HepG2 (cell line): ENCODE measurements at regions not wholly inside any gene's neighbourhood (a gene's known extent, or its start where the extent isn't known, plus 50 kb on each side); places are given as distances from the start of the nearest gene placed in this dataset.
A peak's percentile ranks its signal among the peaks of the same experiment; 100 is the strongest.

Experiments
- ATAC-seq: fragments of 200-7000 bp; cut with Tn5 transposase; 3 replicates; pipeline ENCODE4 v1.9.1; 2020; ENCODE audit warnings: mild to moderate bottlenecking, moderate library complexity
- BruUV-seq: library from RNA; stranded (reverse); fragments of 400-500 nt; replicated peaks from 2 replicates; lab custom pipeline; 2021; lab: Mats Ljungman, UMichigan
- CTCF ChIA-PET: fragments of 300-600 bp; formaldehyde crosslinking; extraction: SDS; loops from one replicate; lab custom pipeline; 2021; ENCODE audit warnings: low total read pairs, inconsistent platforms, low intra/inter-chr PET ratio; lab: Yijun Ruan, JAX
- POLR2A ChIA-PET: fragments of 350-600 bp; sonication (Branson Sonifier 250); formaldehyde crosslinking; loops from one replicate; lab custom pipeline; 2020; ENCODE audit warnings: antibody characterized with exemption, inconsistent platforms; lab: Yijun Ruan, JAX
- DNase-seq: peaks from one replicate; pipeline ENCODE4 v3.0.0-alpha.2; 2015; ENCODE audit warnings: low spot score
- FAIRE-seq: peaks from 3 replicates; lab custom pipeline; 2011; peaks lifted over from hg19 to GRCh38; lab: Jason Lieb, UNC
- H2AFZ ChIP-seq: one replicate; pipeline ENCODE4 v1.6.1; 2011; ENCODE audit warnings: low read length, inconsistent platforms
- H3K27ac ChIP-seq: fragments of 300-600 bp; 3 replicates; pipeline ENCODE4 v1.8.0; 2011; ENCODE audit warnings: mixed run types, mild to moderate bottlenecking, mixed read lengths, low read length, inconsistent platforms; ENCODE audit not compliant: insufficient read depth; ENCODE audit errors: extremely low read length
- H3K27me3 ChIP-seq, 2 experiments: fragments of 200-600 bp in 1 of 2; 2 replicates in 1 of 2; 3 replicates in 1 of 2; pipeline versions ENCODE4 v1.6.0 to v1.8.0; 2011; ENCODE audit warnings: low read length in 2 of 2, mild to moderate bottlenecking in 2 of 2, moderate library complexity in 2 of 2, inconsistent platforms in 1 of 2; ENCODE audit not compliant: insufficient read depth in 2 of 2, control insufficient read depth in 1 of 2
- H3K36me3 ChIP-seq, 2 experiments: fragments of 200-600 bp in 1 of 2; replicated peaks in 1 of 2; 2 replicates in 1 of 2; 3 replicates in 1 of 2; pipeline versions ENCODE4 v1.5.1 to v1.8.0; 2011; ENCODE audit warnings: low read length in 2 of 2, inconsistent platforms in 1 of 2; ENCODE audit not compliant: insufficient read depth in 2 of 2, control insufficient read depth in 1 of 2
- H3K4me1 ChIP-seq: 2 replicates; pipeline ENCODE4 v1.5.1; 2012; ENCODE audit warnings: low read length, inconsistent platforms; ENCODE audit not compliant: insufficient read depth
- H3K4me2 ChIP-seq: 2 replicates; pipeline ENCODE4 v1.6.0; 2011; ENCODE audit warnings: low read depth, low read length, inconsistent platforms
- H3K4me3 ChIP-seq, 3 experiments: fragments of 200-600 bp in 1 of 3; sonication (generic), shearing (Covaris generic) in 1 of 3; replicated peaks in 1 of 3; 2 replicates each; pipeline ENCODE4 v1.5.1; 2011 to 2016; ENCODE audit warnings: low read length in 3 of 3, inconsistent platforms in 2 of 3, low read depth in 2 of 3, mild to moderate bottlenecking in 2 of 3, control low read depth in 1 of 3, mixed read lengths in 1 of 3; ENCODE audit not compliant: insufficient read depth in 1 of 3
- H3K79me2 ChIP-seq: one replicate; pipeline ENCODE4 v1.6.1; 2011; ENCODE audit warnings: low read length, inconsistent platforms; ENCODE audit not compliant: insufficient read depth
- H3K9ac ChIP-seq: 2 replicates; pipeline ENCODE4 v1.6.0; 2011; ENCODE audit warnings: mild to moderate bottlenecking, low read depth, low read length, inconsistent platforms; ENCODE audit not compliant: insufficient read depth
- H3K9me3 ChIP-seq: 2 replicates; pipeline ENCODE4 v1.5.1; 2012; ENCODE audit warnings: mild to moderate bottlenecking, low read length
- H4K20me1 ChIP-seq: 2 replicates; pipeline ENCODE4 v1.6.0; 2011; ENCODE audit warnings: inconsistent platforms, mild to moderate bottlenecking, low read length, moderate library complexity; ENCODE audit not compliant: insufficient read depth
- ASH2L ChIP-seq: fragments of 300-600, 200-600 bp; sonication (generic); IDR thresholded peaks from 2 replicates; pipeline ENCODE4 v1.7.0; 2017; ENCODE audit warnings: low read depth, mild to moderate bottlenecking, moderate library complexity, mixed read lengths, low read length; ENCODE audit not compliant: insufficient read length
- ETV6 ChIP-seq: sonication (generic); formaldehyde crosslinking; conservative IDR thresholded peaks from 2 replicates; pipeline ENCODE4 v1.4.0; 2020; ENCODE audit warnings: missing genetic modification reagents
- GPN1 ChIP-seq: sonication (generic); formaldehyde crosslinking; IDR thresholded peaks from 2 replicates; pipeline ENCODE4 v1.5.1; 2020; ENCODE audit warnings: missing genetic modification reagents, borderline replicate concordance
- MAFK ChIP-seq, 2 experiments: IDR thresholded peaks in 1 of 2; conservative IDR thresholded peaks in 1 of 2; 2 replicates each; pipeline ENCODE4 v1.6.1; 2011; ENCODE audit warnings: improper control_type of control experiment in 2 of 2, low read length in 2 of 2
- MED1 ChIP-seq: sonication (generic); formaldehyde crosslinking; IDR thresholded peaks from 2 replicates; pipeline ENCODE4 v1.4.0; 2020; ENCODE audit warnings: missing genetic modification reagents
- SMARCE1 ChIP-seq: fragments of 450-650 bp; IDR thresholded peaks from 2 replicates; pipeline ENCODE4 v1.6.1; 2017; ENCODE audit warnings: borderline replicate concordance
- STAG1 ChIP-seq: sonication (generic); formaldehyde crosslinking; IDR thresholded peaks from 2 replicates; pipeline ENCODE4 v1.4.0; 2020; ENCODE audit warnings: missing genetic modification reagents
- ZKSCAN8 ChIP-seq: IDR thresholded peaks from 2 replicates; pipeline ENCODE4 v1.6.1; 2016; ENCODE audit warnings: borderline replicate concordance, missing genetic modification reagents, missing compliant biosample characterization
- ZNF343 ChIP-seq: sonication (generic); formaldehyde crosslinking; IDR thresholded peaks from 2 replicates; pipeline ENCODE4 v1.4.0; 2020; ENCODE audit warnings: mild to moderate bottlenecking, missing genetic modification reagents
- ZNF766 ChIP-seq: sonication (generic); formaldehyde crosslinking; IDR thresholded peaks from 2 replicates; pipeline ENCODE4 v1.5.0; 2020; ENCODE audit warnings: missing genetic modification reagents, borderline replicate concordance
- WGBS: methylation state at CpG from one replicate; pipeline ENCODE4 v1.1.6; 2017; ENCODE audit warnings: low lambda C conversion rate; 5-methylcytosine and 5-hydroxymethylcytosine counted together
- in situ Hi-C: cut with HindIII; loops from 2 replicates; pipeline ENCODE4 v1.10.0; 2017; ENCODE audit warnings: low pct_unique_long_range_greater_than_20kb; ENCODE audit not compliant: extremely low pct_ligation_motif_present
- intact Hi-C: fragments of 100-400 bp; cut with micrococcal nuclease; formaldehyde crosslinking; loops from one replicate; pipeline ENCODE4 v1.10.0; 2022; ENCODE audit not compliant: unreplicated experiment
- TF ChIP-seq, protein P1 (sequence below): sonication (generic); formaldehyde crosslinking; IDR thresholded peaks from 2 replicates; pipeline ENCODE4 v1.4.0; 2020; ENCODE audit warnings: missing genetic modification reagents

DNA sequence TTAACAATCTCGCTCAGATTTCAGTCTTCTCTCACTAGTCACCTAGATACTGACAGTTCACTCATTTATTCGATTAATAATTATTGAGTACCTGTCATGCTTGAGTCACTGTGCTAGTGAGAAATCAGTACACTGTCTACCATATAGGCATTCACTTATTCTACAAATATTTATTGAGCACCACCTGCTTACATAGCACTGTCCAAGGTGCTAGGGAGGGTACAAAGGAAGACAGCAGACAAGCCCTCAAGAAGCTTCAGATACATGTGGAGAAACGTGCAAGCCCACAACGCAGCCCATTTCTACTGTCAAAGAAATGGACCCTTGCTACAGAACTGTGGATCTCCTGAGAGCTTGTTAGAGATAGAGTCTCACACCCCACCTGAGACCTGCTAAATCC is 85.1 kb upstream of the SNAP25 start (continued):
- TF ChIP-seq ZKSCAN8 (CRISPR knock-in tag) (0 out of 2 replicates have a peak, but pooled peaks have one; percentile 37), ASH2L (no peak)

DNA sequence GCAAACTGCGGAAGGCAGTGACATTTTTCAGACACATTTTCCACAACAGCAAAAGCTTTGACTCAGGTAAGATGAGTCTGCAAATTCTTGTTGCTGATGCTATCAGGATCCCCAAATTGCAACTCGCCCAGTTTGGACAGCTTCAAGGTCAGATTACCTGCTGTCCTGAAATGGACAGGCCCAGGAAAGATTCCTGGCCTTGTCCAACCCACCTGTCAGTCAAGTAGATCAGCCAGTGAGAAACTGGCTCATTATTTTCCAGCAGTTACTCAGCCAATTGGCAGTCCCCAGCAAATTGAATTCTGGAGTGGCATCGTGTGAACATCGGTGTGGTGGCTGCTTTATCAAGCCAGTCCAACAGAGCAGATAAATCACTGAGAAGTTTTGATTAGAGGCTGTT is 84.5 kb upstream of the SNAP25 start:
- 58% methylated on average over 4 of the region's 4 CpGs for WGBS
- DNase-seq (no peak), FAIRE-seq (no peak), ATAC-seq (no peak)
- CTCF ChIA-PET = no interaction called here
- no peaks in the 10 kb centered on the region for H4K20me1 ChIP-seq
- H2AFZ ChIP-seq = no peak overlapping the region
- no peaks in the 10 kb centered on the region for H3K79me2 ChIP-seq
- POLR2A ChIA-PET = no interaction called here
- H3K4me3 ChIP-seq = no peak overlapping the region
- TF ChIP-seq MAFK (conservative IDR thresholded peaks at IDR 0.05 in 1 of 2, IDR thresholded peaks at IDR 0.05 in 1 of 2; ENCODE audit: low read length in 2 of 2) (0 out of 4 replicates have a peak, but pooled peaks of 1 of the 2 experiments have one; percentile 17), ZNF766 (CRISPR knock-in tag) (no peak)
- H3K27ac ChIP-seq = no peak overlapping the region
- no peak overlapping the region for H3K9ac ChIP-seq
- intact Hi-C loops (no loop called here), in situ Hi-C loops (no loop called here)
- H3K27me3 ChIP-seq = 0 out of 5 replicates have a peak, but pooled peaks cover 0 to 12% of the 10 kb centered on the region in 2 experiments
- no peaks in the 10 kb centered on the region for H3K9me3 ChIP-seq
- no peak overlapping the region for H3K4me2 ChIP-seq
- BruUV-seq = no TSS peak
- H3K4me1 ChIP-seq = peaks cover 17% of the 10 kb centered on the region
- H3K36me3 ChIP-seq = no peaks in the 10 kb centered on the region

DNA sequence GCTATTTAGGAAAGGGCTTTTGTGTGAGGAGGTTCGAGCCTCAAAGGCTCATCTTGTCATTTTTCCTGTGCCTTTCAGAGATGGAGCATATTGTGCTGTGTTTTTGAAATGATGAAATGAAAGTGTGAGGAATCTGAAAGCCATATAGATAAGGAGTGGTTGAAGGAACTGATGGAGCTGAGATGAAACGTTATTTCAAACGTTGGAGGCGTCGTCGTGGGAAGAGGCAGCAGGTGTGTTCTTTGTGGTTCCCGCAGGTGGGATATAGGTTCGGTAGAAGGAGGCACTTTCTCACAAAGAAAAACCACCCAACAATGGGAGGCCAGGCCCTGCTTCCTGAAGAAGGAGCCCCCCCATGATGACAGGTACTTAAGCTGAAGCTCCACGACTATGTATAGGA is 83.2 kb upstream of the SNAP25 start:
- Histone ChIP-seq H3K27me3 (0 out of 5 replicates have a peak, but pooled peaks cover 0 to 12% of the 10 kb centered on the region in 2 experiments), H3K9ac (no peak overlapping the region), H3K79me2 (no peaks in the 10 kb centered on the region), H3K4me2 (no peak overlapping the region), H2AFZ (no peak overlapping the region), H3K36me3 (no peaks in the 10 kb centered on the region), H3K4me1 (peaks cover 17% of the 10 kb centered on the region), H4K20me1 (no peaks in the 10 kb centered on the region), H3K27ac (no peak overlapping the region), H3K4me3 (no peak overlapping the region), H3K9me3 (no peaks in the 10 kb centered on the region)
- ChIA-PET POLR2A (no interaction called here), CTCF (no interaction called here)
- intact Hi-C loops = no loop called here
- FAIRE-seq (no peak), ATAC-seq (no peak), DNase-seq (no peak)
- in situ Hi-C loops = no loop called here
- BruUV-seq = no TSS peak
- whole genome bisulfite sequencing = 46% methylated on average over 9 of the region's 9 CpGs
- TF ChIP-seq GPN1 (CRISPR knock-in tag) = no peak
- TF ChIP-seq ZNF343 (CRISPR knock-in tag) = no peak
- TF ChIP-seq, protein P1, sequence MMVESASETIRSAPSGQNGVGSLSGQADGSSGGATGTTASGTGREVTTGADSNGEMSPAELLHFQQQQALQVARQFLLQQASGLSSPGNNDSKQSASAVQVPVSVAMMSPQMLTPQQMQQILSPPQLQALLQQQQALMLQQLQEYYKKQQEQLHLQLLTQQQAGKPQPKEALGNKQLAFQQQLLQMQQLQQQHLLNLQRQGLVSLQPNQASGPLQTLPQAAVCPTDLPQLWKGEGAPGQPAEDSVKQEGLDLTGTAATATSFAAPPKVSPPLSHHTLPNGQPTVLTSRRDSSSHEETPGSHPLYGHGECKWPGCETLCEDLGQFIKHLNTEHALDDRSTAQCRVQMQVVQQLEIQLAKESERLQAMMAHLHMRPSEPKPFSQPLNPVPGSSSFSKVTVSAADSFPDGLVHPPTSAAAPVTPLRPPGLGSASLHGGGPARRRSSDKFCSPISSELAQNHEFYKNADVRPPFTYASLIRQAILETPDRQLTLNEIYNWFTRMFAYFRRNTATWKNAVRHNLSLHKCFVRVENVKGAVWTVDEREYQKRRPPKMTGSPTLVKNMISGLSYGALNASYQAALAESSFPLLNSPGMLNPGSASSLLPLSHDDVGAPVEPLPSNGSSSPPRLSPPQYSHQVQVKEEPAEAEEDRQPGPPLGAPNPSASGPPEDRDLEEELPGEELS = no peak
- no peak for TF ChIP-seq SMARCE1
- TF ChIP-seq STAG1 (CRISPR knock-in tag) = no peak
- no peak for TF ChIP-seq MED1 (CRISPR knock-in tag)
- no peak for TF ChIP-seq ETV6 (CRISPR knock-in tag)
